ENCODE measurements at regions not wholly inside any gene's neighbourhood (a gene's known extent, or its start where the extent isn't known, plus 50 kb on each side); places are given as distances from the start of the nearest gene placed in this dataset.

- TF ChIP-seq CTCF (IDR thresholded peaks at IDR 0.05; ENCODE audit: low read depth, low read length, missing control alignments) = no peak
Measured at GRCh38 chr2:34980689-34981088, 1374.9 kb upstream of the CRIM1 start.

GRCh38 chr2:34979148-34979547 is 1376.4 kb upstream of the CRIM1 start:
- DNase-seq (ENCODE audit: extremely low read depth, low read depth) = no peak
- no peak overlapping the region for H3K4me3 ChIP-seq (replicated peaks; ENCODE audit: low read depth, low read length)
- no peak for TF ChIP-seq CTCF (IDR thresholded peaks at IDR 0.05; ENCODE audit: low read depth, low read length, missing control alignments)

More at GRCh38 chr2:34980689-34981088, 1374.9 kb upstream of the CRIM1 start:
- no peak overlapping the region for H3K4me3 ChIP-seq (replicated peaks; ENCODE audit: low read depth, low read length)
- no peak for DNase-seq (ENCODE audit: extremely low read depth, low read depth)

GRCh38 chr2:34961822-34962221 is 1362.7 kb upstream of the FAM98A start:
- H3K4me3 ChIP-seq (replicated peaks; ENCODE audit: low read depth, low read length) = no peak overlapping the region
- DNase-seq (ENCODE audit: extremely low read depth, low read depth) = no peak
- no peak for TF ChIP-seq CTCF (IDR thresholded peaks at IDR 0.05; ENCODE audit: low read depth, low read length, missing control alignments)

- no peak for TF ChIP-seq CTCF (IDR thresholded peaks at IDR 0.05; ENCODE audit: low read depth, low read length, missing control alignments)
- no peak for DNase-seq (ENCODE audit: extremely low read depth, low read depth)
- H3K4me3 ChIP-seq (replicated peaks; ENCODE audit: low read depth, low read length) = no peak overlapping the region
Measured at GRCh38 chr2:34954758-34955157, 1355.7 kb upstream of the FAM98A start.

- H3K4me3 ChIP-seq (replicated peaks; ENCODE audit: low read depth, low read length) = no peak overlapping the region
- TF ChIP-seq CTCF (IDR thresholded peaks at IDR 0.05; ENCODE audit: low read depth, low read length, missing control alignments) = no peak
- no peak for DNase-seq (ENCODE audit: extremely low read depth, low read depth)
Measured at GRCh38 chr2:34950797-34951196, 1351.7 kb upstream of the FAM98A start.

- H3K4me3 ChIP-seq (replicated peaks; ENCODE audit: low read depth, low read length) = no peak overlapping the region
- TF ChIP-seq CTCF (IDR thresholded peaks at IDR 0.05; ENCODE audit: low read depth, low read length, missing control alignments) = no peak
- no peak for DNase-seq (ENCODE audit: extremely low read depth, low read depth)
Measured at GRCh38 chr2:34949316-34949715, 1350.2 kb upstream of the FAM98A start.

GRCh38 chr2:34936089-34936488 is 1337.0 kb upstream of the FAM98A start:
- TF ChIP-seq CTCF (IDR thresholded peaks at IDR 0.05; ENCODE audit: low read depth, low read length, missing control alignments) = no peak
- H3K4me3 ChIP-seq (replicated peaks; ENCODE audit: low read depth, low read length) = no peak overlapping the region
- no peak for DNase-seq (ENCODE audit: extremely low read depth, low read depth)

Measured in HFF-Myc (cell line).